Neural cell (in vitro differentiated cells): ENCODE measurements at regions not wholly inside any gene's neighbourhood (a gene's known extent, or its start where the extent isn't known, plus 50 kb on each side); places are given as distances from the start of the nearest gene placed in this dataset.

Experiments used
- H2AFZ ChIP-seq: fragments of 200-600, 300-800 bp; sonication (generic), shearing (Covaris generic); 2 replicates; pipeline ENCODE4 v1.6.0; 2014; ENCODE audit warnings: low read depth, mild to moderate bottlenecking, antibody characterized with exemption, low read length, moderate library complexity
- H3F3A ChIP-seq: fragments of 200-600 bp; shearing (Covaris generic); 2 replicates; pipeline ENCODE4 v1.6.1; 2016; ENCODE audit warnings: mild to moderate bottlenecking, moderate library complexity, mixed read lengths, antibody characterized with exemption, low read length; ENCODE audit not compliant: insufficient read depth, poor library complexity, severe bottlenecking
- H3K27ac ChIP-seq: fragments of 200-600, 300-800 bp; sonication (generic), shearing (Covaris generic); 2 replicates; pipeline ENCODE4 v1.5.1; 2014; ENCODE audit warnings: mild to moderate bottlenecking, low read length, moderate library complexity
- H3K27me3 ChIP-seq: fragments of 300-800, 200-600 bp; sonication (generic), shearing (Covaris generic); 2 replicates; pipeline ENCODE4 v1.6.0; 2014; ENCODE audit warnings: mild to moderate bottlenecking, low read depth, low read length, moderate library complexity; ENCODE audit not compliant: insufficient read depth
- H3K36me3 ChIP-seq: fragments of 300-800, 200-600 bp; sonication (generic), shearing (Covaris generic); 2 replicates; pipeline ENCODE4 v1.5.1; 2014; ENCODE audit warnings: mild to moderate bottlenecking, antibody characterized with exemption, low read length, moderate library complexity; ENCODE audit not compliant: insufficient read depth
- H3K4me2 ChIP-seq: fragments of 300-800, 200-600 bp; sonication (generic), shearing (Covaris generic); 2 replicates; pipeline ENCODE4 v1.6.0; 2014; ENCODE audit warnings: mild to moderate bottlenecking, low read length
- H3K4me3 ChIP-seq: fragments of 300-800, 200-600 bp; sonication (generic), shearing (Covaris generic); 2 replicates; pipeline ENCODE4 v1.5.1; 2014; ENCODE audit warnings: mild to moderate bottlenecking, low read length, moderate library complexity
- H3K79me2 ChIP-seq: fragments of 200-600 bp; shearing (Covaris generic); replicated peaks from 2 replicates; pipeline ENCODE4 v1.6.0; 2014; ENCODE audit warnings: mild to moderate bottlenecking, low read length, moderate library complexity; ENCODE audit not compliant: insufficient read depth
- H3K9ac ChIP-seq: fragments of 300-800, 200-600 bp; sonication (generic), shearing (Covaris generic); 2 replicates; pipeline ENCODE4 v1.6.1; 2016; ENCODE audit warnings: mild to moderate bottlenecking, low read length, mixed read lengths
- H3K9me2 ChIP-seq: fragments of 200-600 bp; shearing (Covaris generic); 2 replicates; pipeline ENCODE4 v1.6.1; 2016; ENCODE audit warnings: mild to moderate bottlenecking, low read length, mixed read lengths; ENCODE audit not compliant: insufficient read depth
- H3K9me3 ChIP-seq: fragments of 200-600, 300-800 bp; sonication (generic), shearing (Covaris generic); 2 replicates; pipeline ENCODE4 v1.6.1; 2016; ENCODE audit warnings: mild to moderate bottlenecking, mixed run types, low read length, moderate library complexity, mixed read lengths
- H4K20me1 ChIP-seq: fragments of 200-600 bp; shearing (Covaris generic); 2 replicates; pipeline ENCODE4 v1.6.1; 2016; ENCODE audit warnings: mild to moderate bottlenecking, mixed run types; ENCODE audit not compliant: insufficient read depth
- CTCF ChIP-seq: fragments of 450-650 bp; IDR thresholded peaks from 2 replicates; pipeline ENCODE4 v1.5.1; 2014; ENCODE audit warnings: antibody characterized with exemption, mild to moderate bottlenecking, moderate library complexity; ENCODE audit not compliant: poor library complexity, severe bottlenecking
- EP300 ChIP-seq: fragments of 450-650 bp; conservative IDR thresholded peaks from 2 replicates; pipeline ENCODE4 v1.6.1; 2014; ENCODE audit warnings: antibody characterized with exemption, mild to moderate bottlenecking, moderate library complexity; ENCODE audit not compliant: poor library complexity, severe bottlenecking
- EZH2 ChIP-seq: fragments of 200-600, 300-800 bp; shearing (Covaris generic), sonication (generic); IDR thresholded peaks from 2 replicates; pipeline ENCODE4 v1.6.1; 2014; ENCODE audit warnings: antibody characterized with exemption, low read length, borderline replicate concordance, mild to moderate bottlenecking; ENCODE audit not compliant: insufficient read depth, poor library complexity, severe bottlenecking
- MXI1 ChIP-seq: fragments of 450-650 bp; conservative IDR thresholded peaks from 2 replicates; pipeline ENCODE4 v1.6.1; 2014; ENCODE audit warnings: antibody characterized with exemption, mild to moderate bottlenecking; ENCODE audit not compliant: poor library complexity, severe bottlenecking
- POLR2AphosphoS5 ChIP-seq: IDR thresholded peaks from 2 replicates; pipeline ENCODE4 v1.6.1; 2012
- RAD21 ChIP-seq: fragments of 450-650 bp; conservative IDR thresholded peaks from 2 replicates; pipeline ENCODE4 v1.6.1; 2014; ENCODE audit warnings: antibody characterized with exemption, mild to moderate bottlenecking, moderate library complexity
- REST ChIP-seq: IDR thresholded peaks from 2 replicates; pipeline ENCODE4 v1.6.1; 2012; ENCODE audit warnings: borderline replicate concordance
- SMC3 ChIP-seq: fragments of 450-650 bp; conservative IDR thresholded peaks from 2 replicates; pipeline ENCODE4 v1.6.1; 2014; ENCODE audit warnings: antibody characterized with exemption, mild to moderate bottlenecking, moderate library complexity; ENCODE audit not compliant: poor library complexity
- TAF1 ChIP-seq: IDR thresholded peaks from 2 replicates; pipeline ENCODE4 v1.6.1; 2012; ENCODE audit warnings: low read depth

- TF ChIP-seq MXI1 (no peak), RAD21 (no peak), EZH2 (no peak), REST (no peak), POLR2AphosphoS5 (no peak), CTCF (no peak), SMC3 (no peak), EP300 (no peak), TAF1 (no peak)
- H3K9me2 ChIP-seq = no peaks in the 10 kb centered on the region
- H3K4me2 ChIP-seq = no peak overlapping the region
- peaks cover 6% of the 10 kb centered on the region for H3K36me3 ChIP-seq
- no peaks in the 10 kb centered on the region for H3K9me3 ChIP-seq
- no peak overlapping the region for H3K9ac ChIP-seq
- no peak overlapping the region for H3K27ac ChIP-seq
- no peaks in the 10 kb centered on the region for H4K20me1 ChIP-seq
- H2AFZ ChIP-seq = no peak overlapping the region
- H3K79me2 ChIP-seq = no peaks in the 10 kb centered on the region
- no peaks in the 10 kb centered on the region for H3F3A ChIP-seq
- H3K27me3 ChIP-seq = no peaks in the 10 kb centered on the region
- no peak overlapping the region for H3K4me3 ChIP-seq
These were observed 200.3 kb upstream of the UMPS start for GRCh38 chr3:124529826-124530571.

- TF ChIP-seq TAF1 = no peak
- TF ChIP-seq REST = no peak
- no peak for TF ChIP-seq EP300
- TF ChIP-seq RAD21 = no peak
- no peaks in the 10 kb centered on the region for H3K79me2 ChIP-seq
- H3K36me3 ChIP-seq = peaks cover 6% of the 10 kb centered on the region
- no peaks in the 10 kb centered on the region for H3K27me3 ChIP-seq
- no peak overlapping the region for H3K4me2 ChIP-seq
- H3K9me2 ChIP-seq = no peaks in the 10 kb centered on the region
- H4K20me1 ChIP-seq = no peaks in the 10 kb centered on the region
- H3K27ac ChIP-seq = no peak overlapping the region
- no peaks in the 10 kb centered on the region for H3K9me3 ChIP-seq
- no peak overlapping the region for H3K9ac ChIP-seq
- H2AFZ ChIP-seq = no peak overlapping the region
- H3K4me3 ChIP-seq = no peak overlapping the region
- no peaks in the 10 kb centered on the region for H3F3A ChIP-seq
These were observed 199.3 kb upstream of the UMPS start for GRCh38 chr3:124530916-124531315.
